ENCODE measurements at regions not wholly inside any gene's neighbourhood (a gene's known extent, or its start where the extent isn't known, plus 50 kb on each side); places are given as distances from the start of the nearest gene placed in this dataset.
A peak's percentile ranks its signal among the peaks of the same experiment; 100 is the strongest.

DNA sequence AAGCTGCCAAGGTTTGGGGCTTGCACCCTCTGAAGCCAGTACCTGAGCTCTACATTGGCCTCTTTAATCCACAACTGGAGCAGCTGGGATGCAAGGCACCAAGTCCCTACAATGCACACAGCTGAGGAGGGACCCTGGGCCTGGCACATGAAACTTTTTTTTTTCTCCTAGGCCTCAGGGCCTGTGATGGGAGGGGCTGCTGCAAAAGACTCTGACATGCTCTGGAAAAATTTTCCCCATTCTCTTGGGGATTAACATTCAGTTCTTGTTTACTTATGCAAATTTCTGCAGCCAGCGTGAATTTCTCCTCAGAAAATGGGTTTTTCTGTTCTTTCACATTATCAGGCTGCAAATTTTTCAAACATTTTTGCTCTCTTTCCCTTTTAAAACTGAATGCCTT, 1072.2 kb downstream of the BRINP3 start:
- no peaks in the 10 kb centered on the region for H3K36me3 ChIP-seq (ENCODE audit: control insufficient read depth, insufficient read depth, low read length)
- TF ChIP-seq, protein P1, sequence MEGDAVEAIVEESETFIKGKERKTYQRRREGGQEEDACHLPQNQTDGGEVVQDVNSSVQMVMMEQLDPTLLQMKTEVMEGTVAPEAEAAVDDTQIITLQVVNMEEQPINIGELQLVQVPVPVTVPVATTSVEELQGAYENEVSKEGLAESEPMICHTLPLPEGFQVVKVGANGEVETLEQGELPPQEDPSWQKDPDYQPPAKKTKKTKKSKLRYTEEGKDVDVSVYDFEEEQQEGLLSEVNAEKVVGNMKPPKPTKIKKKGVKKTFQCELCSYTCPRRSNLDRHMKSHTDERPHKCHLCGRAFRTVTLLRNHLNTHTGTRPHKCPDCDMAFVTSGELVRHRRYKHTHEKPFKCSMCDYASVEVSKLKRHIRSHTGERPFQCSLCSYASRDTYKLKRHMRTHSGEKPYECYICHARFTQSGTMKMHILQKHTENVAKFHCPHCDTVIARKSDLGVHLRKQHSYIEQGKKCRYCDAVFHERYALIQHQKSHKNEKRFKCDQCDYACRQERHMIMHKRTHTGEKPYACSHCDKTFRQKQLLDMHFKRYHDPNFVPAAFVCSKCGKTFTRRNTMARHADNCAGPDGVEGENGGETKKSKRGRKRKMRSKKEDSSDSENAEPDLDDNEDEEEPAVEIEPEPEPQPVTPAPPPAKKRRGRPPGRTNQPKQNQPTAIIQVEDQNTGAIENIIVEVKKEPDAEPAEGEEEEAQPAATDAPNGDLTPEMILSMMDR (IDR thresholded peaks at IDR 0.05; ENCODE audit: insufficient read depth, low read length, poor library complexity, severe bottlenecking): no peak
- H3K4me3 ChIP-seq (replicated peaks; ENCODE audit: low read depth, low read length): no peak overlapping the region
- no peak for DNase-seq (ENCODE audit: extremely low read depth, insufficient read length)
- H3K27me3 ChIP-seq (replicated peaks; ENCODE audit: control insufficient read depth, insufficient read depth, low read length): no peaks in the 10 kb centered on the region

DNA sequence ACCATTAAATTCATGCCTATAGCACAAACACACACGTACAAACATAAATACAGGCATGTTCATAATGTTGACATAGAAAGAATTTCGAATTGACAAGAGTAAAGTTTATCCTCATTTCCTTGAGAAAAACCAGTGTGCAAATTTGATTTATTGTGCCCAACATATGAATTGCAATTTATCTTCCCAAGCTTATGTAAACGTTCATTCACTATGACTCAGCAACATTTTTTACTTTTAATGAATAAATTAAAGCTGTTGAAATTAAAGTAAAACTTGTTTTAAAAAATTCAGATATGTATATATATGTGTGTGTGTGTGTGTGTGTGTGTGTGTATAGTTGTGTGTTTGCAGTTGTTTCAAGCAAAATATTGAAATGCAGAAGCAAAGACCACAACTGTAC, 1067.9 kb downstream of the BRINP3 start:
- H3K27me3 ChIP-seq (replicated peaks; ENCODE audit: control insufficient read depth, insufficient read depth, low read length): no peaks in the 10 kb centered on the region
- no peak for DNase-seq (ENCODE audit: extremely low read depth, insufficient read length)
- TF ChIP-seq, protein P1 (IDR thresholded peaks at IDR 0.05; ENCODE audit: insufficient read depth, low read length, poor library complexity, severe bottlenecking): no peak
- H3K4me3 ChIP-seq (replicated peaks; ENCODE audit: low read depth, low read length): no peak overlapping the region
- no peaks in the 10 kb centered on the region for H3K36me3 ChIP-seq (ENCODE audit: control insufficient read depth, insufficient read depth, low read length)

DNA sequence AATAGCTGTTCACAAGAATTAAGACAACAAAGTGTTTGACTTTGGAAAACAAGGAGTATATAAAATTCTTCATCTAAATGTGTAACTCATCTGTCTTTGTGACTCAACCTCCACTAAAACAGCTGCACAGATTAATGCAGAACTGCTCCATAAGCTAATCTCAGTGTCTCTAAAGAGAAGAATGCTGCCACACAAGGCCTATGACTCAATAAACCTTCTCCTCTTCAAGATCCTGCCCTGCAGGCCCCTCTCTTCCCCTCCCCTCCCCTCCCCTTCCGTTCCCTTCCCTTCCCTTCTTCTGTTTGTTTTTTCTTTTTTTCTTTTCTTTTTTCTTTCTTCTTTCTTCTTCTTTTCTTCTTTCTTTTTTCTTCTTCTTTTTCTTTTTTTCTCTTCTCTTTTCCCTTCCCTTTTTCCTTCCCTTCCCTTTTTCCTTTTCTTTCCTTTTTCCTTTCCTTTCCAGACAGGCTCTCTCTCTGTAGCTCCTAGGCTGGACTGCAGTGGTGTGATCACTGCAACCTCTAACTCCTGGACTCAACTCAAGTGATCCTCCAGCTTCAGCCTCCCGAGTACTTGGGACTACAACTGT, 1052.8 kb downstream of the BRINP3 start:
- H3K36me3 ChIP-seq (ENCODE audit: control insufficient read depth, insufficient read depth, low read length): no peaks in the 10 kb centered on the region
- no peaks in the 10 kb centered on the region for H3K27me3 ChIP-seq (replicated peaks; ENCODE audit: control insufficient read depth, insufficient read depth, low read length)
- TF ChIP-seq, protein P1 (IDR thresholded peaks at IDR 0.05; ENCODE audit: insufficient read depth, low read length, poor library complexity, severe bottlenecking): no peak
- DNase-seq (ENCODE audit: extremely low read depth, insufficient read length): no peak
- no peak overlapping the region for H3K4me3 ChIP-seq (replicated peaks; ENCODE audit: low read depth, low read length)

DNA sequence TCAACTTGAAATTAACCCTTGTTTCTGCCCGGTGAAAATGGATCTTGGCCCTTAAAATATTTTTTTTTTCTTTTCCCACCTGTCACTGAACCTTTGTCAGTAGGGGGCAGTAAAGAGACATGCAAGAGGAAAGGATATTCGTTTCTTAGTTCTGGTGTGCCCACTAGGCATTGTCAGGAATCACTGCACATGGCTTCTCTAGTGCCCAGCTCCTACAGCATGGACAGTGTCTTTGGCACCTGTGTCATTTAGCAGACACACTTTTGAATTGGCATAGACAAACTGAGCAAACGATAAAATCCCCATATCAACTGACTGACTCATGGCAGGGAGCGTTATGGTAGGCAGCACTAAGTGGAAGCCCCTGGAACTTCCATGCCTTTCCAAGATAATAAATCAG, 1048.1 kb downstream of the BRINP3 start:
- no peak for DNase-seq (ENCODE audit: extremely low read depth, insufficient read length)

DNA sequence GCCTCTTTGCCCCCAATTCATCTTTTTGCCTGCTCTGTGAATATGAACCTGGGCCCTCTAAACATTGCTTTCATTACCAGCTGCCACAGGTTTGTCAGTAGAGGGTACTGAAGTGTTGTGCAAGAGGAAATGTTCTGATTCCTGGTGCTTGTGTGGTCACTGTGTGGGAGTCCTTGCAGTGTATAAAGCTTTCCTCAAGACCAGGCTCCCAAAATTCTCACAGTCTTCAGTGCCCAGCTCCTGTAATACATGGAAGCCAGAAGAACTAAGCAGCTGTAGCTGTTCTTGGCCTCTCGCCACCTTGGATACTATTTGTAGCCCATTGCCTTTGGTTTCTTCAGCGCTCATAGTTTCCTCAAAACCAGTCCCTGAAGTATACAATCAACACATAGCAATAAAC, 1046.2 kb downstream of the BRINP3 start:
- no peaks in the 10 kb centered on the region for H3K36me3 ChIP-seq (ENCODE audit: control insufficient read depth, insufficient read depth, low read length)
- H3K27me3 ChIP-seq (replicated peaks; ENCODE audit: control insufficient read depth, insufficient read depth, low read length): no peaks in the 10 kb centered on the region
- no peak for DNase-seq (ENCODE audit: extremely low read depth, insufficient read length)
- TF ChIP-seq, protein P1 (IDR thresholded peaks at IDR 0.05; ENCODE audit: insufficient read depth, low read length, poor library complexity, severe bottlenecking): no peak
- no peak overlapping the region for H3K4me3 ChIP-seq (replicated peaks; ENCODE audit: low read depth, low read length)

More for the DNA sequence above, 1048.1 kb downstream of the BRINP3 start:
- no peak overlapping the region for H3K4me3 ChIP-seq (replicated peaks; ENCODE audit: low read depth, low read length)
- H3K36me3 ChIP-seq (ENCODE audit: control insufficient read depth, insufficient read depth, low read length): no peaks in the 10 kb centered on the region
- TF ChIP-seq, protein P1 (IDR thresholded peaks at IDR 0.05; ENCODE audit: insufficient read depth, low read length, poor library complexity, severe bottlenecking): peak; percentile 53
- no peaks in the 10 kb centered on the region for H3K27me3 ChIP-seq (replicated peaks; ENCODE audit: control insufficient read depth, insufficient read depth, low read length)

DNA sequence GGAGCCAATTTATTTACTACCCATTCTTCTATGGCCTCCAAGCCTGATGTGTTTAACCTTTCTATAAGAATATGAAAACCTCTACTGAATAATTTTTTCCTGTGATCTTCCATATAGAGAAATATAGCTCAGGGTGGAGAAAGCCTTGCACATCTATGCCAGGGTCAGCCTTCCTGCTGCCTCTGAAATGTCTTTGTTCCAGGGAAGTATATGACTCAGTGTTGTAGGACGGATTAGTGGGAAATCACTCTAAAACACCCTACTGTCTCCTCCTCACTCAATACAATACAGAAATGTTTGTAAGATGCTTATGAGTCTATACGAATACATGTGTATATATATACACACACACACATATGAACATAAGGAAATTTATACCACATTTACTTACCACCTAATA, 1044.9 kb downstream of the BRINP3 start:
- Histone ChIP-seq H3K36me3 (ENCODE audit: control insufficient read depth, insufficient read depth, low read length) (no peaks in the 10 kb centered on the region), H3K27me3 (replicated peaks; ENCODE audit: control insufficient read depth, insufficient read depth, low read length) (no peaks in the 10 kb centered on the region), H3K4me3 (replicated peaks; ENCODE audit: low read depth, low read length) (no peak overlapping the region)
- no peak for DNase-seq (ENCODE audit: extremely low read depth, insufficient read length)
- TF ChIP-seq, protein P1 (IDR thresholded peaks at IDR 0.05; ENCODE audit: insufficient read depth, low read length, poor library complexity, severe bottlenecking): no peak

Measured in GM06990 (cell line).